ENCODE measurements at regions not wholly inside any gene's neighbourhood (a gene's known extent, or its start where the extent isn't known, plus 50 kb on each side); places are given as distances from the start of the nearest gene placed in this dataset.
"Not testable (repeated sequence)": the region's sequence is repeated elsewhere in the genome, so short reads cannot be mapped to it uniquely, and the experiment has no call there.

DNA sequence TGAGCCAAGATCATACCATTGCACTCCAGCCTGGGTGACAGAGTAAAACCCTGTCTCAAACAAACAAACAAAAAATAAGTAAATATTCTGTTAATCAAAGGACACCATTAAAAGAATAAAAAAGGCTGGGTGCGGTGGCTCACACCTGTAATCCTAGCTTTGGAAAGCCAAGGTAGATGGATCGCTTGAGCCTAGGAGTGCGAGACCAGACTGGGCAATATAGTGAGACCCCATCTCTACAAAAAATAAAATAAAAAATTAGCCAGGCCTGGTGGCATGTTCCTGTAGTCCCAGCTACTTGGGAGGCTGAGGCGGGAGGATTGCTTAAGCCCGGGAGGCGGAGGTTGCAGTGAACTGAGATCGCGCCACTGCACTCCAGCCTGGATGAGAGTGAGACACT is 84.1 kb downstream of the GLUL start:
- TF ChIP-seq CTCF (IDR thresholded peaks at IDR 0.05; ENCODE audit: low read length); EZH2 (optimal IDR thresholded peaks at IDR 0.05; ENCODE audit: low read depth, low read length); EZH2phosphoT487 (IDR thresholded peaks at IDR 0.05; ENCODE audit: low read length): not testable (repeated sequence)

Measured in MM.1S (cell line).